CD14-positive monocyte (primary cell): ENCODE measurements at regions not wholly inside any gene's neighbourhood (a gene's known extent, or its start where the extent isn't known, plus 50 kb on each side); places are given as distances from the start of the nearest gene placed in this dataset.

Source experiments
- DNase-seq, 3 donors: peaks; one replicate each; pipeline ENCODE4 v3.0.0-alpha.2; 2011 to 2022
- H2AFZ ChIP-seq: 2 replicates; pipeline ENCODE4 v1.6.0; 2012; ENCODE audit warnings: mild to moderate bottlenecking, low read depth, low read length, inconsistent platforms; ENCODE audit not compliant: insufficient read depth, poor library complexity, severe bottlenecking
- H3K27ac ChIP-seq, 2 donors: 1 replicate in 1 of 2; 2 replicates in 1 of 2; pipeline ENCODE4 v1.5.1; 2012 to 2013; ENCODE audit warnings: low read length in 2 of 2, control low read depth in 1 of 2, inconsistent platforms in 1 of 2, low read depth in 1 of 2, mild to moderate bottlenecking in 1 of 2
- H3K27me3 ChIP-seq, 2 donors: one replicate each; pipeline versions ENCODE4 v1.6.0 to v1.6.1; 2011 to 2013; ENCODE audit warnings: low read length in 2 of 2; ENCODE audit not compliant: control insufficient read depth in 2 of 2, insufficient read depth in 2 of 2
- H3K36me3 ChIP-seq, 2 donors: replicated peaks in 1 of 2; 1 replicate in 1 of 2; 2 replicates in 1 of 2; pipeline versions ENCODE4 v1.5.1 to v1.6.1; 2012 to 2013; ENCODE audit warnings: low read length in 2 of 2, control low read depth in 1 of 2, inconsistent platforms in 1 of 2, mild to moderate bottlenecking in 1 of 2; ENCODE audit not compliant: insufficient read depth in 2 of 2, control insufficient read depth in 1 of 2
- H3K4me1 ChIP-seq, 2 donors: 1 replicate in 1 of 2; 2 replicates in 1 of 2; pipeline versions ENCODE4 v1.5.1 to v1.6.1; 2012 to 2013; ENCODE audit warnings: low read length in 2 of 2, control low read depth in 1 of 2, inconsistent platforms in 1 of 2, mild to moderate bottlenecking in 1 of 2, moderate library complexity in 1 of 2; ENCODE audit not compliant: insufficient read depth in 2 of 2, control insufficient read depth in 1 of 2
- H3K4me2 ChIP-seq: replicated peaks from 2 replicates; pipeline ENCODE3; 2012; ENCODE audit warnings: low read length, moderate library complexity, mild to moderate bottlenecking; ENCODE audit not compliant: poor library complexity, severe bottlenecking; ENCODE audit errors: extremely low read depth
- H3K4me3 ChIP-seq, 3 experiments: fragments of 200-600 bp in 1 of 3; sonication (generic) in 1 of 3; replicated peaks in 1 of 3; 1 replicate in 2 of 3; 2 replicates in 1 of 3; pipeline ENCODE4 v1.5.1; 2011 to 2013; ENCODE audit warnings: low read length in 3 of 3, mild to moderate bottlenecking in 3 of 3, control low read depth in 2 of 3, low read depth in 2 of 3, inconsistent platforms in 1 of 3, moderate library complexity in 1 of 3
- H3K79me2 ChIP-seq: 2 replicates; pipeline ENCODE4 v1.6.0; 2012; ENCODE audit warnings: mild to moderate bottlenecking, control low read depth, inconsistent platforms, low read length, moderate library complexity; ENCODE audit not compliant: insufficient read depth
- H3K9ac ChIP-seq: 2 replicates; pipeline ENCODE4 v1.6.0; 2017; ENCODE audit warnings: low read length, mild to moderate bottlenecking; ENCODE audit not compliant: insufficient read depth, poor library complexity, severe bottlenecking
- H3K9me3 ChIP-seq, 2 donors: replicated peaks in 1 of 2; 1 replicate in 1 of 2; 2 replicates in 1 of 2; pipeline versions ENCODE4 v1.5.1 to v1.6.1; 2012 to 2013; ENCODE audit warnings: low read length in 2 of 2, control low read depth in 1 of 2; ENCODE audit not compliant: control insufficient read depth in 1 of 2, insufficient read depth in 1 of 2
- H4K20me1 ChIP-seq: 2 replicates; pipeline ENCODE4 v1.6.0; 2012; ENCODE audit warnings: mild to moderate bottlenecking, low read length, control low read depth, moderate library complexity; ENCODE audit not compliant: insufficient read depth
- H3K27ac Mint-ChIP-seq, 7 donors: one replicate each; pipeline ENCODE4 v1.8.0; 2020; ENCODE audit warnings: mild to moderate bottlenecking in 7 of 7, mixed read lengths in 7 of 7, moderate library complexity in 6 of 7, inconsistent platforms in 2 of 7
- H3K27me3 Mint-ChIP-seq, 3 donors: one replicate each; pipeline ENCODE4 v1.8.0; 2021 to 2022; ENCODE audit warnings: low read depth in 3 of 3, mild to moderate bottlenecking in 3 of 3, mixed read lengths in 3 of 3, moderate library complexity in 3 of 3, inconsistent platforms in 1 of 3
- H3K36me3 Mint-ChIP-seq, 2 donors: one replicate each; pipeline ENCODE4 v1.8.0; 2020; ENCODE audit warnings: mixed read lengths in 2 of 2, inconsistent platforms in 1 of 2, mild to moderate bottlenecking in 1 of 2
- H3K4me1 Mint-ChIP-seq: one replicate; pipeline ENCODE4 v1.8.0; 2020; ENCODE audit warnings: mild to moderate bottlenecking, mixed read lengths
- H3K4me3 Mint-ChIP-seq, 2 donors: one replicate each; pipeline ENCODE4 v1.8.0; 2020; ENCODE audit warnings: mild to moderate bottlenecking in 2 of 2, mixed read lengths in 2 of 2, moderate library complexity in 1 of 2
- H3K9me3 Mint-ChIP-seq, 7 donors: one replicate each; pipeline ENCODE4 v1.8.0; 2020 to 2022; ENCODE audit warnings: mixed read lengths in 7 of 7, mild to moderate bottlenecking in 6 of 7, moderate library complexity in 6 of 7, inconsistent platforms in 2 of 7
- WGBS: methylation state at CpG from one replicate; pipeline ENCODE4 v1.1.5; 2013; ENCODE audit warnings: missing lambda C conversion rate; ENCODE audit not compliant: insufficient coverage; 5-methylcytosine and 5-hydroxymethylcytosine counted together
- intact Hi-C, 2 donors: fragments of 100-400 bp; cut with micrococcal nuclease; formaldehyde crosslinking; loops; one replicate each; pipeline versions ENCODE4 v1.15.0 to v1.15.1; 2023
- TF ChIP-seq, protein P1 (sequence below): fragments of 200-600 bp; IDR thresholded peaks from one replicate; pipeline ENCODE4 v1.8.0; 2022; ENCODE audit warnings: antibody characterized with exemption, mild to moderate bottlenecking

DNA sequence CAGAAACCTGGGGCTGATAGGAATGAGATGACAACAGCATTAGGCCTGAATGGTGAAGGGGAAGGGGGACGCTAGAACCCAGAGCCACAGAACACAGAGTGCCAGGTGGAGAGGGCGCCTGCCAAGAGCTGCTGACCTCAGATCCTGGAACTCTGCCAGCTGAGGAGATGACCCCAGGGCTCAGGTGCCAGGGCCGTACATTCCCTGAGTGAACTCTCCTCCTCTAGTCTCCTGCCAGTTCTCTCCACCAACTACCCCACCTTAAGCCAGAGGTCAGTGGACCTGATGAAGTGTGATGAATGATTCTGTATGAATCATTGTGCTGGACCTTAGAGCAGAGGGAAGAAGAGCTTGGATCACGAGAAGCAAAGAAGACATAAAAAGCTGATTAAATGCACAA lies 1582.2 kb upstream of the ACVR2A start:
- Mint-ChIP-seq H3K27ac (no peak overlapping the region), H3K36me3 (no peaks in the 10 kb centered on the region), H3K9me3 (peaks cover 0 to 4% (median 0%) of the 10 kb centered on the region in 7 donors), H3K4me3 (no peak overlapping the region), H3K4me1 (no peaks in the 10 kb centered on the region), H3K27me3 (peaks cover 2 to 3% (median 2%) of the 10 kb centered on the region in 3 donors)
- Histone ChIP-seq H3K27me3 (no peaks in the 10 kb centered on the region), H3K36me3 (no peaks in the 10 kb centered on the region), H3K4me2 (no peak overlapping the region), H3K27ac (no peak overlapping the region), H4K20me1 (no peaks in the 10 kb centered on the region), H3K4me1 (no peaks in the 10 kb centered on the region), H2AFZ (no peak overlapping the region), H3K9me3 (peaks cover 0 to 2% of the 10 kb centered on the region in 2 donors), H3K9ac (no peak overlapping the region), H3K4me3 (no peak overlapping the region), H3K79me2 (no peaks in the 10 kb centered on the region)
- DNase-seq: no peak
- TF ChIP-seq, protein P1, sequence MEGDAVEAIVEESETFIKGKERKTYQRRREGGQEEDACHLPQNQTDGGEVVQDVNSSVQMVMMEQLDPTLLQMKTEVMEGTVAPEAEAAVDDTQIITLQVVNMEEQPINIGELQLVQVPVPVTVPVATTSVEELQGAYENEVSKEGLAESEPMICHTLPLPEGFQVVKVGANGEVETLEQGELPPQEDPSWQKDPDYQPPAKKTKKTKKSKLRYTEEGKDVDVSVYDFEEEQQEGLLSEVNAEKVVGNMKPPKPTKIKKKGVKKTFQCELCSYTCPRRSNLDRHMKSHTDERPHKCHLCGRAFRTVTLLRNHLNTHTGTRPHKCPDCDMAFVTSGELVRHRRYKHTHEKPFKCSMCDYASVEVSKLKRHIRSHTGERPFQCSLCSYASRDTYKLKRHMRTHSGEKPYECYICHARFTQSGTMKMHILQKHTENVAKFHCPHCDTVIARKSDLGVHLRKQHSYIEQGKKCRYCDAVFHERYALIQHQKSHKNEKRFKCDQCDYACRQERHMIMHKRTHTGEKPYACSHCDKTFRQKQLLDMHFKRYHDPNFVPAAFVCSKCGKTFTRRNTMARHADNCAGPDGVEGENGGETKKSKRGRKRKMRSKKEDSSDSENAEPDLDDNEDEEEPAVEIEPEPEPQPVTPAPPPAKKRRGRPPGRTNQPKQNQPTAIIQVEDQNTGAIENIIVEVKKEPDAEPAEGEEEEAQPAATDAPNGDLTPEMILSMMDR: no peak
- 100% methylated on average over 1 of the region's 4 CpGs for WGBS
- intact Hi-C loops: no loop called here

- Mint-ChIP-seq H3K4me3 (no peak overlapping the region), H3K27me3 (peaks cover 0 to 2% (median 0%) of the 10 kb centered on the region in 3 donors), H3K9me3 (peaks cover 0 to 6% (median 0%) of the 10 kb centered on the region in 7 donors), H3K4me1 (no peaks in the 10 kb centered on the region), H3K36me3 (no peaks in the 10 kb centered on the region), H3K27ac (no peak overlapping the region)
- TF ChIP-seq, protein P1: no peak
- H3K9me3 ChIP-seq: peaks cover 0 to 2% of the 10 kb centered on the region in 2 donors
- no peak overlapping the region for H3K4me3 ChIP-seq
- DNase-seq: no peak
- intact Hi-C loops: no loop called here
- H3K27me3 ChIP-seq: no peaks in the 10 kb centered on the region
- no peak overlapping the region for H3K9ac ChIP-seq
- no peak overlapping the region for H3K27ac ChIP-seq
- 100% methylated on average over 1 of the region's 5 CpGs for WGBS
- no peak overlapping the region for H3K4me2 ChIP-seq
- H2AFZ ChIP-seq: no peak overlapping the region
- no peaks in the 10 kb centered on the region for H3K79me2 ChIP-seq
- no peaks in the 10 kb centered on the region for H3K4me1 ChIP-seq
- no peaks in the 10 kb centered on the region for H3K36me3 ChIP-seq
- H4K20me1 ChIP-seq: no peaks in the 10 kb centered on the region
Measured at GRCh38 chr2:146260551-146260950, 1584.3 kb upstream of the ACVR2A start.
